Activated naive CD4-positive, alpha-beta T cell treated with anti-CD3 and anti-CD28 coated beads, Interleukin-2, amount 50 U/mL, for 72 hours (primary cell): ENCODE measurements at regions not wholly inside any gene's neighbourhood (a gene's known extent, or its start where the extent isn't known, plus 50 kb on each side); places are given as distances from the start of the nearest gene placed in this dataset.
"Not testable (repeated sequence)": the region's sequence is repeated elsewhere in the genome, so short reads cannot be mapped to it uniquely, and the experiment has no call there.

Source experiments
- ATAC-seq, 2 donors: fragments of 150-1000 bp; cut with Tn5 transposase; 2 replicates each; pipeline ENCODE4 v1.10.0; 2021; ENCODE audit warnings: mild to moderate bottlenecking in 2 of 2, moderate library complexity in 2 of 2
- DNase-seq, 2 donors: peaks; one replicate each; pipeline ENCODE4 v3.0.0; 2021 to 2022; ENCODE audit warnings: low spot score in 2 of 2
- H3K27ac Mint-ChIP-seq, 2 donors: one replicate each; pipeline ENCODE4 v1.8.0; 2022; ENCODE audit warnings: mild to moderate bottlenecking in 2 of 2, mixed read lengths in 2 of 2
- H3K36me3 Mint-ChIP-seq, 2 donors: one replicate each; pipeline ENCODE4 v1.8.0; 2022; ENCODE audit warnings: mixed read lengths in 2 of 2
- H3K9me3 Mint-ChIP-seq, 2 donors: one replicate each; pipeline ENCODE4 v1.8.0; 2022; ENCODE audit warnings: mixed read lengths in 2 of 2

GRCh38 chr1:109857702-109858101 lies 52.9 kb upstream of the CSF1 start:
- not testable (repeated sequence) for DNase-seq, ATAC-seq

GRCh38 chr1:109855986-109856385 lies 54.7 kb upstream of the CSF1 start:
- DNase-seq, ATAC-seq, H3K27ac Mint-ChIP-seq: not testable (repeated sequence)
- Mint-ChIP-seq H3K9me3 (peaks cover 10 to 18% of the 10 kb centered on the region in 2 donors), H3K36me3 (peaks cover 0 to 13% of the 10 kb centered on the region in 2 donors)

More at GRCh38 chr1:109857702-109858101, 52.9 kb upstream of the CSF1 start:
- H3K9me3 Mint-ChIP-seq, result peaks cover 10 to 18% of the 10 kb centered on the region in 2 donors
- H3K27ac Mint-ChIP-seq, result not testable (repeated sequence)
- peaks cover 0 to 13% of the 10 kb centered on the region in 2 donors for H3K36me3 Mint-ChIP-seq

GRCh38 chr1:109853972-109854371 lies 56.7 kb upstream of the CSF1 start:
- DNase-seq, ATAC-seq, H3K36me3 Mint-ChIP-seq, H3K27ac Mint-ChIP-seq, H3K9me3 Mint-ChIP-seq: not testable (repeated sequence)

GRCh38 chr1:109852221-109853015 lies 58.2 kb upstream of the CSF1 start:
- H3K9me3 Mint-ChIP-seq, result not testable (repeated sequence)

GRCh38 chr1:109850827-109851226 lies 59.8 kb upstream of the CSF1 start:
- H3K9me3 Mint-ChIP-seq, result no peaks in the 10 kb centered on the region
- no peak for DNase-seq
- peak in 1 of 2 donors; percentile 34 for ATAC-seq
- H3K27ac Mint-ChIP-seq, result peak overlapping the region in 1 of 2 donors; percentile 11
- H3K36me3 Mint-ChIP-seq, result no peaks in the 10 kb centered on the region

More at GRCh38 chr1:109852221-109853015, 58.2 kb upstream of the CSF1 start:
- not testable (repeated sequence) for H3K27ac Mint-ChIP-seq, DNase-seq, ATAC-seq, H3K36me3 Mint-ChIP-seq

- ATAC-seq, result no peak
- no peak for DNase-seq
- no peaks in the 10 kb centered on the region for H3K9me3 Mint-ChIP-seq
- H3K36me3 Mint-ChIP-seq, result no peaks in the 10 kb centered on the region
- H3K27ac Mint-ChIP-seq, result peak overlapping the region in 1 of 2 donors; percentile 11
Observed at GRCh38 chr1:109850194-109850593, 60.5 kb upstream of the CSF1 start.

- Mint-ChIP-seq H3K27ac (no peak overlapping the region), H3K9me3 (peaks cover 0 to under 1% of the 10 kb centered on the region in 2 donors), H3K36me3 (no peaks in the 10 kb centered on the region)
- ATAC-seq (no peak), DNase-seq (no peak)
Observed at GRCh38 chr1:109849655-109850054, 61.0 kb upstream of the CSF1 start.

- no peak for ATAC-seq
- H3K27ac Mint-ChIP-seq, result no peak overlapping the region
Observed at GRCh38 chr1:109847251-109847650, 63.4 kb upstream of the CSF1 start.

GRCh38 chr1:109846846-109847245 lies 63.8 kb upstream of the CSF1 start:
- no peak for ATAC-seq
- no peak overlapping the region for H3K27ac Mint-ChIP-seq
- DNase-seq, result no peak
- no peaks in the 10 kb centered on the region for H3K36me3 Mint-ChIP-seq
- H3K9me3 Mint-ChIP-seq, result peaks cover 0 to 4% of the 10 kb centered on the region in 2 donors

More at GRCh38 chr1:109847251-109847650, 63.4 kb upstream of the CSF1 start:
- DNase-seq, result no peak
- no peaks in the 10 kb centered on the region for H3K36me3 Mint-ChIP-seq
- peaks cover 0 to 4% of the 10 kb centered on the region in 2 donors for H3K9me3 Mint-ChIP-seq

- DNase-seq (no peak), ATAC-seq (no peak)
- peaks cover 0 to 4% of the 10 kb centered on the region in 2 donors for H3K9me3 Mint-ChIP-seq
- no peaks in the 10 kb centered on the region for H3K36me3 Mint-ChIP-seq
- H3K27ac Mint-ChIP-seq, result no peak overlapping the region
Observed at GRCh38 chr1:109846162-109846561, 64.5 kb upstream of the CSF1 start.

- Mint-ChIP-seq H3K36me3 (no peaks in the 10 kb centered on the region), H3K9me3 (peaks cover 0 to 4% of the 10 kb centered on the region in 2 donors), H3K27ac (no peak overlapping the region)
- DNase-seq (no peak), ATAC-seq (no peak)
Observed at GRCh38 chr1:109845658-109846057, 65.0 kb upstream of the CSF1 start.

GRCh38 chr1:109844609-109845008 lies 66.0 kb upstream of the CSF1 start:
- H3K36me3 Mint-ChIP-seq, result no peaks in the 10 kb centered on the region
- H3K27ac Mint-ChIP-seq, result no peak overlapping the region
- DNase-seq, result no peak
- ATAC-seq, result no peak
- H3K9me3 Mint-ChIP-seq, result peaks cover 0 to 4% of the 10 kb centered on the region in 2 donors

GRCh38 chr1:109840011-109840629 lies 70.5 kb upstream of the CSF1 start:
- ATAC-seq (no peak), DNase-seq (no peak)
- peaks cover 5 to 10% of the 10 kb centered on the region in 2 donors for H3K9me3 Mint-ChIP-seq
- peaks cover 0 to 6% of the 10 kb centered on the region in 2 donors for H3K36me3 Mint-ChIP-seq
- H3K27ac Mint-ChIP-seq, result no peak overlapping the region

GRCh38 chr1:109839276-109839675 lies 71.4 kb upstream of the CSF1 start:
- peaks cover 5 to 11% of the 10 kb centered on the region in 2 donors for H3K9me3 Mint-ChIP-seq
- DNase-seq, ATAC-seq, H3K36me3 Mint-ChIP-seq: not testable (repeated sequence)
- H3K27ac Mint-ChIP-seq, result peak overlapping the region in 1 of 2 donors; percentile 55

- Mint-ChIP-seq H3K27ac (no peak overlapping the region), H3K9me3 (peaks cover 5 to 11% of the 10 kb centered on the region in 2 donors), H3K36me3 (peaks cover 0 to 6% of the 10 kb centered on the region in 2 donors)
- ATAC-seq (no peak), DNase-seq (no peak)
Observed at GRCh38 chr1:109838838-109839240, 71.8 kb upstream of the CSF1 start.

GRCh38 chr1:109837852-109838570 lies 72.6 kb upstream of the CSF1 start:
- Mint-ChIP-seq H3K36me3 (peaks cover 6 to 7% of the 10 kb centered on the region in 2 donors), H3K27ac (no peak overlapping the region), H3K9me3 (peaks cover 5 to 16% of the 10 kb centered on the region in 2 donors)
- ATAC-seq, result no peak
- DNase-seq, result no peak

GRCh38 chr1:109835645-109836044 lies 71.9 kb upstream of the EPS8L3 start:
- H3K36me3 Mint-ChIP-seq, result peaks cover 6 to 19% of the 10 kb centered on the region in 2 donors
- H3K9me3 Mint-ChIP-seq, result peaks cover 5 to 26% of the 10 kb centered on the region in 2 donors
- not testable (repeated sequence) for H3K27ac Mint-ChIP-seq, DNase-seq, ATAC-seq
